GM23338 (cell line): ENCODE measurements at regions not wholly inside any gene's neighbourhood (a gene's known extent, or its start where the extent isn't known, plus 50 kb on each side); places are given as distances from the start of the nearest gene placed in this dataset.

Experiments used
- CTCF ChIP-seq, 2 experiments: fragments of 200-600 bp in 1 of 2; sonication (generic) in 1 of 2; conservative IDR thresholded peaks; 2 replicates each; pipeline versions ENCODE4 v1.5.1 to v1.6.1; 2016 to 2017; ENCODE audit warnings: antibody characterized with exemption in 2 of 2, low read depth in 2 of 2, mild to moderate bottlenecking in 2 of 2, moderate library complexity in 1 of 2
- POLR2AphosphoS5 ChIP-seq: IDR thresholded peaks from 2 replicates; pipeline ENCODE4 v1.6.1; 2016; ENCODE audit warnings: antibody characterized with exemption, low read depth
- REST ChIP-seq: IDR thresholded peaks from one replicate; pipeline ENCODE4 v1.6.1; 2018; ENCODE audit warnings: antibody characterized with exemption; ENCODE audit not compliant: unreplicated experiment

- TF ChIP-seq CTCF (conservative IDR thresholded peaks at IDR 0.05; ENCODE audit: low read depth in 2 of 2), result no peak
- TF ChIP-seq REST, result no peak
- no peak for TF ChIP-seq POLR2AphosphoS5
Observed at GRCh38 chrX:95878874-95879273, 805.8 kb upstream of the DIAPH2 start.
